Body of pancreas (tissue), 4 donors: ENCODE measurements at regions not wholly inside any gene's neighbourhood (a gene's known extent, or its start where the extent isn't known, plus 50 kb on each side); places are given as distances from the start of the nearest gene placed in this dataset.

ENCODE experiments used
- ATAC-seq: fragments of 150-250 bp; one replicate; pipeline ENCODE4 v1.9.1; 2016
- DNase-seq, 4 donors: peaks; one replicate each; pipeline ENCODE4 v3.0.0-alpha.2; 2019
- H3K27ac ChIP-seq, 4 donors: fragments of 200-600 bp; sonication (generic); 1 replicate in 3 of 4; 2 replicates in 1 of 4; pipeline versions ENCODE4 v1.5.1 to v1.6.1; 2016 to 2019; ENCODE audit warnings: mild to moderate bottlenecking in 1 of 4, mixed read lengths in 1 of 4, moderate library complexity in 1 of 4
- H3K27me3 ChIP-seq, 2 donors: fragments of 200-600 bp; sonication (generic); one replicate each; pipeline ENCODE4 v1.6.0; 2016; ENCODE audit warnings: mild to moderate bottlenecking in 1 of 2
- H3K36me3 ChIP-seq, 2 donors: fragments of 200-600 bp; sonication (generic); replicated peaks in 1 of 2; 2 replicates each; pipeline ENCODE4 v1.5.1; 2016; ENCODE audit warnings: low read depth in 2 of 2; ENCODE audit not compliant: insufficient read depth in 1 of 2
- H3K4me1 ChIP-seq: fragments of 200-600 bp; sonication (generic); one replicate; pipeline ENCODE4 v1.6.0; 2016
- H3K4me3 ChIP-seq, 2 donors: fragments of 200-600 bp; sonication (generic); 1 replicate in 1 of 2; 2 replicates in 1 of 2; pipeline ENCODE4 v1.5.1; 2016 to 2019
- H3K9me3 ChIP-seq, 3 donors: fragments of 200-600 bp; sonication (generic); 1 replicate in 2 of 3; 2 replicates in 1 of 3; pipeline ENCODE4 v1.5.1; 2016
- CTCF ChIP-seq, 7 experiments: fragments of 450-650 bp in 4 of 7; fragments of 200-600 bp in 3 of 7; sonication (generic) in 3 of 7; IDR thresholded peaks; one replicate each; pipeline ENCODE4 v1.5.1; 2016 to 2019; ENCODE audit warnings: antibody characterized with exemption in 7 of 7
- POLR2A ChIP-seq, 3 donors: fragments of 450-650 bp; IDR thresholded peaks; one replicate each; pipeline ENCODE4 v1.6.1; 2016; ENCODE audit warnings: antibody characterized with exemption in 3 of 3, mild to moderate bottlenecking in 2 of 3
- WGBS, 2 donors: methylation state at CpG; one replicate each; pipeline ENCODE4 v1.1.5; 2017; 5-methylcytosine and 5-hydroxymethylcytosine counted together
- intact Hi-C: fragments of 100-400 bp; cut with DNase I; formaldehyde crosslinking; loops from one replicate; pipeline ENCODE4 v1.15.1; 2023

- 79 to 80% methylated on average over 6 of the region's 6 CpGs for WGBS, 2 donors
- no peaks in the 10 kb centered on the region for H3K9me3 ChIP-seq
- H3K27ac ChIP-seq = no peak overlapping the region
- no peaks in the 10 kb centered on the region for H3K36me3 ChIP-seq
- DNase-seq (no peak), ATAC-seq (no peak)
- intact Hi-C loops = no loop called here
- TF ChIP-seq POLR2A (IDR thresholded peaks at IDR 0.05) = no peak
- no peak for TF ChIP-seq CTCF (IDR thresholded peaks at IDR 0.05)
- H3K4me3 ChIP-seq = no peak overlapping the region
- H3K27me3 ChIP-seq = no peaks in the 10 kb centered on the region
- no peaks in the 10 kb centered on the region for H3K4me1 ChIP-seq
Observed at GRCh38 chr3:73924048-73924447, 299.3 kb upstream of the PDZRN3 start.

GRCh38 chr3:73917643-73918042 is 292.9 kb upstream of the PDZRN3 start:
- intact Hi-C loops = no loop called here
- H3K36me3 ChIP-seq = no peaks in the 10 kb centered on the region

GRCh38 chr3:73915886-73916285 is 291.1 kb upstream of the PDZRN3 start:
- Histone ChIP-seq H3K36me3 (no peaks in the 10 kb centered on the region), H3K27ac (no peak overlapping the region), H3K4me1 (no peaks in the 10 kb centered on the region), H3K4me3 (no peak overlapping the region), H3K9me3 (no peaks in the 10 kb centered on the region), H3K27me3 (no peaks in the 10 kb centered on the region)
- intact Hi-C loops = no loop called here
- TF ChIP-seq CTCF (IDR thresholded peaks at IDR 0.05) = no peak
- DNase-seq (no peak), ATAC-seq (no peak)
- WGBS, 2 donors = 82% methylated on average over 2 of the region's 2 CpGs

More at GRCh38 chr3:73917643-73918042, 292.9 kb upstream of the PDZRN3 start:
- Histone ChIP-seq H3K4me1 (no peaks in the 10 kb centered on the region), H3K27ac (no peak overlapping the region), H3K4me3 (no peak overlapping the region), H3K27me3 (no peaks in the 10 kb centered on the region), H3K9me3 (no peaks in the 10 kb centered on the region)
- no peak for TF ChIP-seq CTCF (IDR thresholded peaks at IDR 0.05)
- no peak for TF ChIP-seq POLR2A (IDR thresholded peaks at IDR 0.05)
- no peak for ATAC-seq
- WGBS, 2 donors = 75 to 77% methylated on average over 2 of the region's 2 CpGs
- no peak for DNase-seq

- H3K9me3 ChIP-seq = no peaks in the 10 kb centered on the region
- WGBS, 2 donors = 77% methylated on average over 3 of the region's 3 CpGs
- no peaks in the 10 kb centered on the region for H3K4me1 ChIP-seq
- intact Hi-C loops = no loop called here
- ATAC-seq (no peak), DNase-seq (no peak)
- H3K27me3 ChIP-seq = no peaks in the 10 kb centered on the region
- H3K27ac ChIP-seq = no peak overlapping the region
- no peak overlapping the region for H3K4me3 ChIP-seq
- no peaks in the 10 kb centered on the region for H3K36me3 ChIP-seq
- TF ChIP-seq POLR2A (IDR thresholded peaks at IDR 0.05) (no peak), CTCF (IDR thresholded peaks at IDR 0.05) (no peak)
Observed at GRCh38 chr3:73908218-73908617, 283.5 kb upstream of the PDZRN3 start.

- intact Hi-C loops = no loop called here
- ATAC-seq (no peak), DNase-seq (no peak)
- no peak overlapping the region for H3K27ac ChIP-seq
- no peaks in the 10 kb centered on the region for H3K36me3 ChIP-seq
- H3K27me3 ChIP-seq = no peaks in the 10 kb centered on the region
- TF ChIP-seq POLR2A (IDR thresholded peaks at IDR 0.05) = no peak
- no peak for TF ChIP-seq CTCF (IDR thresholded peaks at IDR 0.05)
- H3K9me3 ChIP-seq = no peaks in the 10 kb centered on the region
- H3K4me1 ChIP-seq = no peaks in the 10 kb centered on the region
- H3K4me3 ChIP-seq = no peak overlapping the region
- WGBS, 2 donors = 38 to 43% methylated on average over 2 of the region's 2 CpGs
Observed at GRCh38 chr3:73901686-73902085, 276.9 kb upstream of the PDZRN3 start.
